ENCODE measurements at regions not wholly inside any gene's neighbourhood (a gene's known extent, or its start where the extent isn't known, plus 50 kb on each side); places are given as distances from the start of the nearest gene placed in this dataset.

- no peak for TF ChIP-seq CTCF (IDR thresholded peaks at IDR 0.05; ENCODE audit: insufficient read depth, low read depth, low read length, missing control alignments)
- no peak for DNase-seq (ENCODE audit: low read depth)
- H3K4me3 ChIP-seq (ENCODE audit: low read length): no peak overlapping the region
These were observed 300.6 kb upstream of the KLF12 start for GRCh38 chr13:74434782-74435181.

GRCh38 chr13:74424455-74424854 is 290.3 kb upstream of the KLF12 start:
- no peak overlapping the region for H3K4me3 ChIP-seq (ENCODE audit: low read length)
- no peak for DNase-seq (ENCODE audit: low read depth)
- no peak for TF ChIP-seq CTCF (IDR thresholded peaks at IDR 0.05; ENCODE audit: insufficient read depth, low read depth, low read length, missing control alignments)

DNA sequence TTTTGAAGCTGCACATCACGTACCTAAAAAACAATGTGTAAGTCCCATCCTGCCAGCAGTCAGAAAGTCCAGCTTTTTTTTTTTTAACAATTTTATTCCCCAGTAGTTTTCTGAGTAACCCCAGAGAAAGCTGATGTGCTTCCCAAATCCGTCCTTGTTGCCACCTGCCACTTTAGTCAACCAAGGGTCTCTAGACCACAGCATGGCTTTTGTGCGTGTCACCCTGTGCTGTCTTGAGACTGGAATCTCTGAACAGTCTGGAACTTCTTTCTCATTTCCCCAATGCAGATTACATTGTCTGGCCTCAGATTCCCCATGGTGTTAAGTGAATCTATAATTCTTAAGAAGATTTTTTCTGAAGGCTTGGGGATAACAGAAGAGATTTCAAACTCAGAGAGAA is 289.2 kb upstream of the KLF12 start:
- no peak for TF ChIP-seq CTCF (IDR thresholded peaks at IDR 0.05; ENCODE audit: insufficient read depth, low read depth, low read length, missing control alignments)
- no peak overlapping the region for H3K4me3 ChIP-seq (ENCODE audit: low read length)
- no peak for DNase-seq (ENCODE audit: low read depth)

- DNase-seq (ENCODE audit: low read depth): no peak
- TF ChIP-seq CTCF (IDR thresholded peaks at IDR 0.05; ENCODE audit: insufficient read depth, low read depth, low read length, missing control alignments): no peak
These were observed 280.3 kb upstream of the KLF12 start for GRCh38 chr13:74414458-74414857.

DNA sequence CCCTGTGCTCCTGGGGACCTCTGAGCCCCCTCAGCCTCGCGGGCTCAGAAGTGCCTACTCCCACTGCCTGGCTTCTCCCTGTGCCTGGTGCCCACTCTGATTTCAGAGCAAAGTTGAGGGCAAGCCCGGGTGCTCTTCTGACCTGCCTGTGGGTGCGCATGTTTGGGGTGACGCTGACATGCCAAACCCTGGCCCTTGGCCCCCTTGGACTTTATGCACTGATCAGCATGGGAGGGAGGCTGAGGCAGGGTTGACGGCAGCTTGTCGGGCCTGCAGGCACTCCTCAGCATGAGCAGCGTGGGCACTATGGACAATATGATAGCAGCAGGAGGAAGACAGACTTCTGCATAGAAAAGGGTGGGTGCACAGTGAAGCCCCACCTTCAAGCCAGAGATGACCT is 279.3 kb upstream of the KLF12 start:
- TF ChIP-seq CTCF (IDR thresholded peaks at IDR 0.05; ENCODE audit: insufficient read depth, low read depth, low read length, missing control alignments): no peak
- no peak overlapping the region for H3K4me3 ChIP-seq (ENCODE audit: low read length)
- no peak for DNase-seq (ENCODE audit: low read depth)

More at GRCh38 chr13:74414458-74414857, 280.3 kb upstream of the KLF12 start:
- H3K4me3 ChIP-seq (ENCODE audit: low read length): no peak overlapping the region

DNA sequence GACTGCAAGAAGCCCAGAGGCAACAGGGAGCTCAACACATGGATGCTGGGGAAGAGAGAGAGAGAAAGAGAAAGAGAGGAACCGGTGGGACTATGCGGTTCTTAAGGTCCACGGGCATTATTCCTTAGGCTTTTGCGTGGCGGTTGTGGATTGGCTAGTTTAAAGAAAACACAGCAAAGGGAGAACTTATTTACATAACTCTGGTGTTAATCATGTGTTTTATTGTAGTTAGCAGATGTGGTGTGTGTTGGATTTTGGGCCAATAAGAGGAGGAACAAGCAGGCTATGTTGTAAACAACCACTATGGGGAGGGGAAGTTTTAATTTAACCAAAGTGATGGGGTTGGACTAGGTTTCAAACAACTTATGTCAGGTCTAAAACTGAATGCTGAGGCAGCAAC is 275.3 kb upstream of the KLF12 start:
- no peak for DNase-seq (ENCODE audit: low read depth)
- no peak for TF ChIP-seq CTCF (IDR thresholded peaks at IDR 0.05; ENCODE audit: insufficient read depth, low read depth, low read length, missing control alignments)
- H3K4me3 ChIP-seq (ENCODE audit: low read length): no peak overlapping the region

DNA sequence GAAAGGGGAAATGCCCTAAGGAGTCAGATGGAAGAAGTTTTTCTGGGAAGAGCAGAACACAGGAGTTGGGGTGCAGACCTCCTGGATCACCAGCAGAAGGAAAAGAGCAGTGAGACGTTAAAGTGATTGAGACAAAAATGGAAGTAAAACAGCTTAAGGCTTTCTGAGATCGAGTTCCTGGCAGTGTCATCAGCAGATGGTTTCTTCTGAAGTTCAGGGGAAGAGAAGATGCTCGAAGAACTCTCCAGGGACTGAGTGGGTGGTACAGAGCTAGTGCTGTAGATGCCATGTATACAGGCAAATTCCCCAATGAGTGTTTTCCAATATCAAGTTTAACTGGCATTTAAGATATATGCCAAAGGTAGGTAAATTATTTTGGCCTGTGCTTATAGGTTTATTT is 272.2 kb upstream of the KLF12 start:
- no peak for DNase-seq (ENCODE audit: low read depth)
- no peak for TF ChIP-seq CTCF (IDR thresholded peaks at IDR 0.05; ENCODE audit: insufficient read depth, low read depth, low read length, missing control alignments)

More for the DNA sequence above, 272.2 kb upstream of the KLF12 start:
- no peak overlapping the region for H3K4me3 ChIP-seq (ENCODE audit: low read length)
